SK-N-MC (cell line): ENCODE measurements at regions not wholly inside any gene's neighbourhood (a gene's known extent, or its start where the extent isn't known, plus 50 kb on each side); places are given as distances from the start of the nearest gene placed in this dataset.

Experiments used
- EZH2 ChIP-seq: fragments of 200-600 bp; sonication (generic); IDR thresholded peaks from one replicate; pipeline ENCODE4 v1.6.1; 2017; ENCODE audit warnings: antibody characterized with exemption
- POLR2AphosphoS5 ChIP-seq: IDR thresholded peaks from 2 replicates; pipeline ENCODE4 v1.6.1; 2012; ENCODE audit warnings: mild to moderate bottlenecking, low read depth, low read length, borderline replicate concordance

- no peak for TF ChIP-seq POLR2AphosphoS5
- no peak for TF ChIP-seq EZH2
Measured at GRCh38 chr5:21195145-21195544, 1207.1 kb upstream of the CDH18 start.
